ENCODE measurements at regions not wholly inside any gene's neighbourhood (a gene's known extent, or its start where the extent isn't known, plus 50 kb on each side); places are given as distances from the start of the nearest gene placed in this dataset.

GRCh38 chr1:115400891-115401290 lies 62.8 kb upstream of the NGF start:
- no peak overlapping the region for H3K4me3 ChIP-seq (ENCODE audit: low read length)
- peak; percentile 41 for DNase-seq (ENCODE audit: low read depth, low spot score)

DNA sequence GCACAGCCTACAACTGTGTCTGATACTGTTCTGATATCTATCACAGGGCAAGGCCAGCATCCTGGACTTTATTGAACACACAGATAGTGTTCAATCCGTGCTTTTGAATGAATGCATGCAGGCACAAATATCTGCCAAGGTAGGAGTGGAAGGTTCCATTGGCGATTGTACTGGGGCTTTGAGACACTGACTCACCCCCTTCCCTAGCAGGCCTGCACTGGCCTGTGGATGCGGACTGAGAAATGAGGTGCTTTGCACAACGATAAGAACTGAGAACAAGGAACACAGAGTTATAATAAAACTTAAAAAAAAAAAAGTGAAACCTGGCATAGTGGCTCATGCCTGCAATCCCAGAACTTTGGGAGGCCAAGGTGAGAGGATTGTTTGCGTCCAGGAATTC lies 62.4 kb upstream of the NGF start:
- DNase-seq (ENCODE audit: low read depth, low spot score), result no peak
- no peak overlapping the region for H3K4me3 ChIP-seq (ENCODE audit: low read length)

DNA sequence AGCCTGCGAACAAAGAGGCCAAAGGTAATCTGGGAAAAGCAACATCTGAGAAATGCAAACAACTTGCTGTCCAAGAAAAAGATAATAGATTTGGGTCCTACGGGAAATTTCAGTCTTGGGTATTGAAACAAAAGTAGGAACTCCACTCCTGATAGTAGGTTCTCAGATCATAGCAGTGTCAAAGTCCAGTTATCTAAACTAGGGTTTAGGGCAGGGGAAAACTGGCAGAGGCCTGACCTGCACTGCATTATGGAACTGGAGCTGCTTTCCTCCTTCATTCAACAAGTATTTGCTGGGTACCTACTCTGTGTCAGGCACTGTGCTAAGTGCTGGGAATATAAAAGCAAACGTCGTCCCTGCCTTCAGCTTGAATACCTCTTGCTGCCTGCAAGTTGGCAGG lies 60.7 kb upstream of the NGF start:
- DNase-seq (ENCODE audit: low read depth, low spot score), result no peak

More for the DNA sequence above, 60.7 kb upstream of the NGF start:
- H3K4me3 ChIP-seq (ENCODE audit: low read length), result no peak overlapping the region

All from Jurkat, Clone E6-1 (cell line).